PC-3 (cell line): ENCODE measurements at regions not wholly inside any gene's neighbourhood (a gene's known extent, or its start where the extent isn't known, plus 50 kb on each side); places are given as distances from the start of the nearest gene placed in this dataset.

Source experiments
- ATAC-seq: fragments of 200-7000 bp; cut with Tn5 transposase; 2 replicates; pipeline ENCODE4 v1.9.1; 2020; ENCODE audit warnings: mild to moderate bottlenecking, moderate library complexity
- BruUV-seq: library from RNA; stranded (reverse); fragments of 400-500 nt; replicated peaks from 2 replicates; lab custom pipeline; 2021; lab: Mats Ljungman, UMichigan
- CTCF ChIA-PET: fragments of 300-600 bp; sonication (Branson Sonifier 250); formaldehyde crosslinking; loops from one replicate; lab custom pipeline; 2022; ENCODE audit warnings: antibody characterized with exemption; lab: Charles Lee
- POLR2A ChIA-PET: fragments of 300-600 bp; sonication (Branson Sonifier 250); formaldehyde crosslinking; loops from one replicate; lab custom pipeline; 2022; ENCODE audit warnings: antibody characterized with exemption; ENCODE audit not compliant: unreplicated experiment; lab: Charles Lee
- DNase-seq: peaks from one replicate; pipeline ENCODE4 v3.0.0-alpha.2; 2015
- H2AFZ ChIP-seq: fragments of 300-600 bp; sonication (generic); 2 replicates; pipeline ENCODE4 v1.6.0; 2016; ENCODE audit warnings: antibody characterized with exemption, low read length
- H3F3A ChIP-seq: fragments of 300-600 bp; sonication (generic); one replicate; pipeline ENCODE4 v1.6.0; 2017; ENCODE audit warnings: antibody characterized with exemption, low read length, control low read depth, mild to moderate bottlenecking; ENCODE audit not compliant: unreplicated experiment
- H3K27ac ChIP-seq: fragments of 300-600 bp; sonication (generic); 2 replicates; pipeline ENCODE4 v1.5.1; 2016; ENCODE audit warnings: mild to moderate bottlenecking, low read length
- H3K27me3 ChIP-seq: fragments of 300-600 bp; sonication (generic); 2 replicates; pipeline ENCODE4 v1.6.1; 2016; ENCODE audit warnings: low read length, mixed read lengths
- H3K36me3 ChIP-seq: fragments of 300-600 bp; sonication (generic); 2 replicates; pipeline ENCODE4 v1.6.1; 2016; ENCODE audit warnings: low read depth, mixed run types, low read length, mixed read lengths
- H3K4me1 ChIP-seq: fragments of 300-600 bp; sonication (generic); 2 replicates; pipeline ENCODE4 v1.5.1; 2016; ENCODE audit warnings: low read length; ENCODE audit not compliant: insufficient read depth
- H3K4me2 ChIP-seq: fragments of 300-600 bp; sonication (generic); 2 replicates; pipeline ENCODE4 v1.6.0; 2016; ENCODE audit warnings: low read length
- H3K4me3 ChIP-seq: fragments of 300-600 bp; sonication (generic); 2 replicates; pipeline ENCODE4 v1.5.1; 2016; ENCODE audit warnings: mild to moderate bottlenecking, low read length, mixed read lengths
- H3K79me2 ChIP-seq: fragments of 300-600 bp; sonication (generic); 2 replicates; pipeline ENCODE4 v1.6.1; 2017; ENCODE audit warnings: low read length, mixed read lengths
- H3K9ac ChIP-seq: fragments of 300-600 bp; sonication (generic); 2 replicates; pipeline ENCODE4 v1.6.0; 2016; ENCODE audit warnings: mild to moderate bottlenecking, low read length
- H3K9me2 ChIP-seq: fragments of 300-600 bp; sonication (generic); replicated peaks from 2 replicates; pipeline ENCODE4 v1.6.1; 2016; ENCODE audit warnings: mixed run types, low read length, mixed read lengths
- H3K9me3 ChIP-seq: fragments of 300-600 bp; sonication (generic); 2 replicates; pipeline ENCODE4 v1.6.1; 2016; ENCODE audit warnings: low read length, mixed read lengths
- H4K20me1 ChIP-seq: fragments of 300-600 bp; sonication (generic); 2 replicates; pipeline ENCODE4 v1.6.1; 2016; ENCODE audit warnings: low read length, mixed read lengths
- EZH2 ChIP-seq: fragments of 300-600 bp; sonication (generic); IDR thresholded peaks from one replicate; pipeline ENCODE4 v1.6.1; 2017; ENCODE audit warnings: antibody characterized with exemption, mild to moderate bottlenecking, low read length; ENCODE audit not compliant: unreplicated experiment
- EZH2phosphoT487 ChIP-seq: fragments of 300-600 bp; sonication (generic); IDR thresholded peaks from 2 replicates; pipeline ENCODE4 v1.6.1; 2018; ENCODE audit warnings: mild to moderate bottlenecking, antibody characterized with exemption, low read length, borderline replicate concordance
- intact Hi-C: fragments of 100-400 bp; cut with micrococcal nuclease; formaldehyde crosslinking; loops from 2 replicates; pipeline ENCODE4 v1.9.0; 2023
- TF ChIP-seq, protein P1 (sequence below): fragments of 300-600 bp; sonication (generic); conservative IDR thresholded peaks from 2 replicates; pipeline ENCODE4 v1.5.1; 2017; ENCODE audit warnings: antibody characterized with exemption, low read depth, mild to moderate bottlenecking, low read length

DNA sequence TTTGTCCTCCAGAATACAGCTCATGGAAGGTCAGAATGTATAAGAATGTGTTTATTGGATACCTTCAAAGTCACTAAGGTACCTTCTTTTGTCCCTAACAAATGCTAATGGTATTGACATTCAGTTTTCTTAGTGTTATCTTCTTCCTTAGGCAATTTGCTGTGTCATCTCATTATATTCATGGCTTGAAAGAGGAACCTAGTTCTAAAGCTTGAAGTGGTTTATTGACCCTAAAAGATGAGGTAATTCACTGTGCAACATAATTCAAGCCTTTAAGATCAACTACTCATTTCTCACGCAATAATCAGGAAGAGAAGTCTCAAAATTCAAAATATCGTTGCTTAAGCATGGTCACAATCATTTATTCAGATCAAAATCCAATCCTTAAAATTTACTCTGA lies 342.7 kb upstream of the RIOK2 start:
- Histone ChIP-seq H3K9me2 (no peaks in the 10 kb centered on the region), H3K27ac (no peak overlapping the region), H3F3A (no peaks in the 10 kb centered on the region), H3K4me1 (peaks cover 7% of the 10 kb centered on the region; the same call in 1 of the 2 replicates), H3K36me3 (no peaks in the 10 kb centered on the region), H3K4me3 (no peak overlapping the region), H3K27me3 (no peaks in the 10 kb centered on the region), H2AFZ (no peak overlapping the region), H3K4me2 (no peak overlapping the region), H3K79me2 (no peaks in the 10 kb centered on the region), H3K9me3 (no peaks in the 10 kb centered on the region), H4K20me1 (no peaks in the 10 kb centered on the region), H3K9ac (no peak overlapping the region)
- ChIA-PET POLR2A (no interaction called here), CTCF (no interaction called here)
- no TSS peak for BruUV-seq
- intact Hi-C loops: no loop called here
- DNase-seq (no peak), ATAC-seq (no peak)
- no peak for TF ChIP-seq EZH2phosphoT487
- TF ChIP-seq, protein P1, sequence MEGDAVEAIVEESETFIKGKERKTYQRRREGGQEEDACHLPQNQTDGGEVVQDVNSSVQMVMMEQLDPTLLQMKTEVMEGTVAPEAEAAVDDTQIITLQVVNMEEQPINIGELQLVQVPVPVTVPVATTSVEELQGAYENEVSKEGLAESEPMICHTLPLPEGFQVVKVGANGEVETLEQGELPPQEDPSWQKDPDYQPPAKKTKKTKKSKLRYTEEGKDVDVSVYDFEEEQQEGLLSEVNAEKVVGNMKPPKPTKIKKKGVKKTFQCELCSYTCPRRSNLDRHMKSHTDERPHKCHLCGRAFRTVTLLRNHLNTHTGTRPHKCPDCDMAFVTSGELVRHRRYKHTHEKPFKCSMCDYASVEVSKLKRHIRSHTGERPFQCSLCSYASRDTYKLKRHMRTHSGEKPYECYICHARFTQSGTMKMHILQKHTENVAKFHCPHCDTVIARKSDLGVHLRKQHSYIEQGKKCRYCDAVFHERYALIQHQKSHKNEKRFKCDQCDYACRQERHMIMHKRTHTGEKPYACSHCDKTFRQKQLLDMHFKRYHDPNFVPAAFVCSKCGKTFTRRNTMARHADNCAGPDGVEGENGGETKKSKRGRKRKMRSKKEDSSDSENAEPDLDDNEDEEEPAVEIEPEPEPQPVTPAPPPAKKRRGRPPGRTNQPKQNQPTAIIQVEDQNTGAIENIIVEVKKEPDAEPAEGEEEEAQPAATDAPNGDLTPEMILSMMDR: no peak
- TF ChIP-seq EZH2: no peak

GRCh38 chr5:97528941-97529340 lies 345.9 kb upstream of the RIOK2 start:
- no TSS peak for BruUV-seq
- CTCF ChIA-PET: no interaction called here

DNA sequence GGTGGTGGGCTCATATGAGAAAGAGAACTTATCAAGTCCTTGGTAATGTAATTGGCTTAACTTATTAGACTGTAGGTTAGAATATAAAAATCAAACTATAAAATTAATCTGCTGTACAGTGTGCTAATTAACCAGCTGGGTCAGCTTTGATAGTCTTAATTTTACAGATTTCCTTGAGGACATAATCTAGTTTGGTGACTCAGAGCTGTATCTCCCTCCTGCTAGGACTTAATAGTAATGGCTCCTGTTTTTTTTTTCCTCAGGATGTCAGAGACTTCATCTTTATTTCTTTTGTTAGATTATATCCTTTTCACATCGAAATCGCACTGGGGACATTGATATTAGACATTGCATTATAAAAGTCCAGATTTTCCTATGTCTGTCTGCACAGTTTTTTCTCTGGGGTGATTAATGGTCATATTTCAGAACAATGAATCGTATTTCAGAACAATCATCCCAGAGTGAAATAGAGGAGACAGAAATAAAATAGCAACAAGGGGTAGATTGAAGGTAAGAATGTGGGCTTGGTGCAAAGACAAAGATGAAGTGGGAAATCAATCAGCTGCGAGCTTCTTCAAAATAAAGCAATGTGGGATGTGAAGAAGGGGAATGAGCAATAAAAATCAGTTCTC lies 346.4 kb upstream of the RIOK2 start:
- H3K27me3 ChIP-seq: no peaks in the 10 kb centered on the region
- no peak overlapping the region for H3K27ac ChIP-seq
- H3K9ac ChIP-seq: no peak overlapping the region
- no peaks in the 10 kb centered on the region for H3K9me3 ChIP-seq
- H3K9me2 ChIP-seq: no peaks in the 10 kb centered on the region
- TF ChIP-seq EZH2phosphoT487: no peak
- H3K4me1 ChIP-seq: peaks cover 9% of the 10 kb centered on the region
- H3F3A ChIP-seq: no peaks in the 10 kb centered on the region
- no peak overlapping the region for H3K4me3 ChIP-seq
- no peak overlapping the region for H3K4me2 ChIP-seq
- DNase-seq (no peak), ATAC-seq (no peak)
- no peaks in the 10 kb centered on the region for H3K79me2 ChIP-seq
- no peaks in the 10 kb centered on the region for H3K36me3 ChIP-seq
- no TSS peak for BruUV-seq
- ChIA-PET CTCF (no interaction called here), POLR2A (no interaction called here)
- H2AFZ ChIP-seq: no peak overlapping the region
- intact Hi-C loops: no loop called here
- H4K20me1 ChIP-seq: no peaks in the 10 kb centered on the region

More at GRCh38 chr5:97528941-97529340, 345.9 kb upstream of the RIOK2 start:
- TF ChIP-seq EZH2phosphoT487: no peak
- TF ChIP-seq EZH2: no peak
- TF ChIP-seq, protein P1: no peak
- DNase-seq (peak; percentile 39), ATAC-seq (peak; percentile 73)
- Histone ChIP-seq H3K9ac (no peak overlapping the region), H3K4me2 (no peak overlapping the region), H3K4me3 (no peak overlapping the region), H3K4me1 (peaks cover 7% of the 10 kb centered on the region; the same call in 1 of the 2 replicates), H4K20me1 (no peaks in the 10 kb centered on the region), H3K9me3 (no peaks in the 10 kb centered on the region), H3K27me3 (no peaks in the 10 kb centered on the region), H3K27ac (no peak overlapping the region), H3K9me2 (no peaks in the 10 kb centered on the region), H3K36me3 (no peaks in the 10 kb centered on the region), H3F3A (no peaks in the 10 kb centered on the region), H2AFZ (no peak overlapping the region), H3K79me2 (no peaks in the 10 kb centered on the region)
- intact Hi-C loops: no loop called here
- POLR2A ChIA-PET: no interaction called here
